ENCODE measurements at regions not wholly inside any gene's neighbourhood (a gene's known extent, or its start where the extent isn't known, plus 50 kb on each side); places are given as distances from the start of the nearest gene placed in this dataset.

- no peak for TF ChIP-seq CTCF (IDR thresholded peaks at IDR 0.05)
- no peak for TF ChIP-seq ZFX (IDR thresholded peaks at IDR 0.05; ENCODE audit: borderline replicate concordance)
Observed at GRCh38 chr7:52565974-52566373, 469.5 kb upstream of the POM121L12 start.

Data from 22Rv1 (cell line).